OCI-LY1 (cell line): ENCODE measurements at regions not wholly inside any gene's neighbourhood (a gene's known extent, or its start where the extent isn't known, plus 50 kb on each side); places are given as distances from the start of the nearest gene placed in this dataset.

Experiments
- H2AFZ ChIP-seq: fragments of 200-600 bp; sonication (generic), shearing (Covaris generic); 2 replicates; pipeline ENCODE4 v1.6.0; 2014; ENCODE audit warnings: antibody characterized with exemption, mild to moderate bottlenecking, low read length
- H3F3A ChIP-seq: fragments of 200-600 bp; sonication (generic), shearing (Covaris generic); 2 replicates; pipeline ENCODE4 v1.6.0; 2014; ENCODE audit warnings: mild to moderate bottlenecking, antibody characterized with exemption, low read length, moderate library complexity; ENCODE audit not compliant: insufficient read depth
- H3K27ac ChIP-seq: fragments of 200-600 bp; sonication (generic); 2 replicates; pipeline ENCODE4 v1.5.1; 2014; ENCODE audit warnings: low read length, mixed run types, mild to moderate bottlenecking, low read depth; ENCODE audit not compliant: poor library complexity, severe bottlenecking
- H3K27me3 ChIP-seq: fragments of 200-600 bp; sonication (generic); 2 replicates; pipeline ENCODE4 v1.6.0; 2014; ENCODE audit warnings: antibody characterized with exemption, mild to moderate bottlenecking, low read length, moderate library complexity; ENCODE audit not compliant: insufficient read depth
- H3K36me3 ChIP-seq: fragments of 200-600 bp; sonication (generic); 2 replicates; pipeline ENCODE4 v1.6.1; 2014; ENCODE audit warnings: mild to moderate bottlenecking, antibody characterized with exemption, low read length, moderate library complexity, mixed read lengths; ENCODE audit not compliant: insufficient read depth
- H3K4me1 ChIP-seq: fragments of 200-600 bp; sonication (generic); 2 replicates; pipeline ENCODE4 v1.5.1; 2014; ENCODE audit warnings: mild to moderate bottlenecking, low read length, moderate library complexity; ENCODE audit not compliant: insufficient read depth, severe bottlenecking
- H3K4me2 ChIP-seq: fragments of 200-600 bp; sonication (generic), shearing (Covaris generic); 2 replicates; pipeline ENCODE4 v1.6.1; 2014; ENCODE audit warnings: low read length
- H3K4me3 ChIP-seq: fragments of 200-600 bp; sonication (generic); 2 replicates; pipeline ENCODE4 v1.5.1; 2014; ENCODE audit warnings: low read length, low read depth, mild to moderate bottlenecking, mixed read lengths; ENCODE audit not compliant: poor library complexity, severe bottlenecking
- H3K79me2 ChIP-seq: fragments of 200-600 bp; shearing (Covaris generic); 2 replicates; pipeline ENCODE4 v1.6.1; 2016; ENCODE audit warnings: mixed run types, low read length, mixed read lengths; ENCODE audit not compliant: insufficient read depth
- H3K9ac ChIP-seq: fragments of 200-600 bp; sonication (generic), shearing (Covaris generic); 2 replicates; pipeline ENCODE4 v1.6.1; 2014; ENCODE audit warnings: mild to moderate bottlenecking, low read length, mixed read lengths
- H3K9me2 ChIP-seq: fragments of 200-600 bp; sonication (generic), shearing (Covaris generic); 2 replicates; pipeline ENCODE4 v1.6.1; 2014; ENCODE audit warnings: low read depth, mild to moderate bottlenecking, low read length, mixed read lengths
- H3K9me3 ChIP-seq: fragments of 200-600 bp; shearing (Covaris generic); 2 replicates; pipeline ENCODE4 v1.6.1; 2014; ENCODE audit warnings: low read length, mixed read lengths
- H4K20me1 ChIP-seq: fragments of 200-600 bp; sonication (generic), shearing (Covaris generic); 2 replicates; pipeline ENCODE4 v1.6.0; 2016; ENCODE audit warnings: mild to moderate bottlenecking, low read length; ENCODE audit not compliant: insufficient read depth
- CTCF ChIP-seq: fragments of 200-600 bp; sonication (generic), shearing (Covaris generic); IDR thresholded peaks from 2 replicates; pipeline ENCODE4 v1.5.1; 2017; ENCODE audit warnings: mild to moderate bottlenecking, antibody characterized with exemption, low read length, moderate library complexity, mixed read lengths
- EZH2 ChIP-seq: fragments of 200-600 bp; sonication (generic), shearing (Covaris generic); IDR thresholded peaks from 2 replicates; pipeline ENCODE4 v1.8.0; 2017; ENCODE audit warnings: borderline replicate concordance, mixed run types, mild to moderate bottlenecking, antibody characterized with exemption, low read length, moderate library complexity, mixed read lengths

- no peaks in the 10 kb centered on the region for H3K9me3 ChIP-seq
- no peaks in the 10 kb centered on the region for H3K4me1 ChIP-seq
- no peak overlapping the region for H3K4me3 ChIP-seq
- H4K20me1 ChIP-seq: no peaks in the 10 kb centered on the region
- no peaks in the 10 kb centered on the region; the same call in 1 of the 2 replicates for H3K9me2 ChIP-seq
- no peak overlapping the region for H3K4me2 ChIP-seq
- H3K36me3 ChIP-seq: no peaks in the 10 kb centered on the region
- no peaks in the 10 kb centered on the region for H3K79me2 ChIP-seq
- no peak overlapping the region for H2AFZ ChIP-seq
- no peak overlapping the region for H3K9ac ChIP-seq
- TF ChIP-seq CTCF: no peak
- no peak for TF ChIP-seq EZH2
- no peaks in the 10 kb centered on the region for H3K27me3 ChIP-seq
- H3K27ac ChIP-seq: no peak overlapping the region
- H3F3A ChIP-seq: no peaks in the 10 kb centered on the region
Measured at GRCh38 chr4:67342291-67342690, 203.0 kb downstream of the CENPC start.

GRCh38 chr4:67333664-67334063, 211.6 kb downstream of the CENPC start:
- no peaks in the 10 kb centered on the region for H3F3A ChIP-seq
- no peaks in the 10 kb centered on the region for H3K9me2 ChIP-seq
- TF ChIP-seq CTCF (no peak), EZH2 (no peak)

GRCh38 chr4:67332627-67333026, 212.7 kb downstream of the CENPC start:
- Histone ChIP-seq H3K4me2 (no peak overlapping the region), H2AFZ (no peak overlapping the region), H3K27me3 (no peaks in the 10 kb centered on the region), H3K27ac (no peak overlapping the region), H4K20me1 (no peaks in the 10 kb centered on the region), H3K36me3 (no peaks in the 10 kb centered on the region), H3F3A (no peaks in the 10 kb centered on the region), H3K4me3 (no peak overlapping the region), H3K9me2 (no peaks in the 10 kb centered on the region), H3K79me2 (no peaks in the 10 kb centered on the region), H3K9me3 (no peaks in the 10 kb centered on the region), H3K4me1 (no peaks in the 10 kb centered on the region), H3K9ac (no peak overlapping the region)
- TF ChIP-seq EZH2: no peak
- peak; percentile 41 for TF ChIP-seq CTCF

More at GRCh38 chr4:67333664-67334063, 211.6 kb downstream of the CENPC start:
- H3K36me3 ChIP-seq: no peaks in the 10 kb centered on the region
- no peaks in the 10 kb centered on the region for H3K79me2 ChIP-seq
- H3K9ac ChIP-seq: no peak overlapping the region
- H3K27ac ChIP-seq: no peak overlapping the region
- H3K4me1 ChIP-seq: no peaks in the 10 kb centered on the region
- no peaks in the 10 kb centered on the region for H4K20me1 ChIP-seq
- H3K4me3 ChIP-seq: no peak overlapping the region
- no peaks in the 10 kb centered on the region for H3K27me3 ChIP-seq
- no peak overlapping the region for H2AFZ ChIP-seq
- H3K4me2 ChIP-seq: no peak overlapping the region
- H3K9me3 ChIP-seq: no peaks in the 10 kb centered on the region
